GM12865 (cell line): ENCODE measurements at regions not wholly inside any gene's neighbourhood (a gene's known extent, or its start where the extent isn't known, plus 50 kb on each side); places are given as distances from the start of the nearest gene placed in this dataset.

ENCODE experiments used
- DNase-seq: peaks from one replicate; pipeline ENCODE4 v3.0.0; 2010; ENCODE audit warnings: low read depth
- H3K4me3 ChIP-seq: 2 replicates; pipeline ENCODE4 v1.5.1; 2011; ENCODE audit warnings: mild to moderate bottlenecking, low read depth, low read length, control low read depth
- CTCF ChIP-seq: IDR thresholded peaks from 2 replicates; pipeline ENCODE4 v1.5.1; 2011; ENCODE audit warnings: low read length, control low read depth, low read depth, inconsistent platforms; ENCODE audit not compliant: insufficient read depth; ENCODE audit errors: missing control alignments

- DNase-seq, result no peak
- no peak for TF ChIP-seq CTCF
- no peak overlapping the region for H3K4me3 ChIP-seq
Observed at GRCh38 chr2:144675331-144675730, 155.4 kb upstream of the ZEB2 start.

- H3K4me3 ChIP-seq, result no peak overlapping the region
- TF ChIP-seq CTCF, result no peak
- DNase-seq, result no peak
Observed at GRCh38 chr2:144674071-144674470, 154.2 kb upstream of the ZEB2 start.

GRCh38 chr2:144673456-144673855, 153.5 kb upstream of the ZEB2 start:
- no peak for DNase-seq
- no peak for TF ChIP-seq CTCF
- no peak overlapping the region for H3K4me3 ChIP-seq

GRCh38 chr2:144671695-144672455, 152.0 kb upstream of the ZEB2 start:
- no peak overlapping the region for H3K4me3 ChIP-seq
- no peak for TF ChIP-seq CTCF
- DNase-seq, result no peak

GRCh38 chr2:144670738-144671137, 150.8 kb upstream of the ZEB2 start:
- H3K4me3 ChIP-seq, result no peak overlapping the region
- TF ChIP-seq CTCF, result no peak
- no peak for DNase-seq

GRCh38 chr2:144670080-144670479, 150.2 kb upstream of the ZEB2 start:
- no peak for DNase-seq
- no peak overlapping the region for H3K4me3 ChIP-seq
- TF ChIP-seq CTCF, result no peak

GRCh38 chr2:144669196-144669987, 149.5 kb upstream of the ZEB2 start:
- no peak for TF ChIP-seq CTCF
- DNase-seq, result no peak
- H3K4me3 ChIP-seq, result no peak overlapping the region
